ENCODE measurements at regions not wholly inside any gene's neighbourhood (a gene's known extent, or its start where the extent isn't known, plus 50 kb on each side); places are given as distances from the start of the nearest gene placed in this dataset.

DNA sequence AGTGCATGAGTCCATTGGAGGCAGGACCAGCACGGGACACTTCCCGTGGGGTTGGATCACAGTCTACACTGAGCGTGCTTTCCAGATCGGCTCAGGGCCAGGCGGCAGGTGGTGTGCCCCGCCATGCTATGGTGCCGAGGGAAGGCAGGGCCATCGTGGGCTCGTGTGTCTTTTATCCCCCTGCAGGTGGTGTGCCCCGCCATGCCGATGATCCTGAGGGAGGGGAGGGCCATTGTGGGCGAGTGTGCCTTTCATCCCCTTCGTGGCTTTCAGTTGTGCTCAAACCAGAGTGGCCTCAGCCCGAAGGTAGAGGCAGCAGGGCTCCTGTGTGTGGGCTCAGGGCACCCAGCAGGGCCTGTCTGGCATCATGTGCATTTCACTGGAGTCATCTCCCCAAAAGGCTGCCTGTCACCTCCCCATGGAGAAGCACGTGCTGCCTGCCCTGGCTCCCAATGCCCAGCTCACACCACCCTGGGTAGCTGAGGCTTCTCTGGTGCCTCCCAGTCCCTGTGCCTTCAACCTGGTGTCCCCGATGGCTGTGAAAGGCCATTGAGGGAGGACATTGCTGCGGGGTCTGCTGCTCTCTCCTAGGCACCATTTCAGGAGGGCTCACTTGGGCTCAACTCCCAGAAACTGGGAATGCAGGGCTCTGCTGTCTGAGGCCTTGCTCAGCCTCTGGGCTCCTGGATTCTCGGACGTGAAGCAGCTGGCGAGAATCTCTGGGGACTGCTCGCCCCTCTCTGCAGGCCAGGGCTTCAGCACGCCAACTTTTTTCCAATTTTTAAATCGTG is 207.6 kb downstream of the NPIPB11 start:
- TF ChIP-seq EZH2phosphoT487 (IDR thresholded peaks at IDR 0.05; ENCODE audit: borderline replicate concordance, low read depth, low read length), result no peak
- TF ChIP-seq, protein P1, sequence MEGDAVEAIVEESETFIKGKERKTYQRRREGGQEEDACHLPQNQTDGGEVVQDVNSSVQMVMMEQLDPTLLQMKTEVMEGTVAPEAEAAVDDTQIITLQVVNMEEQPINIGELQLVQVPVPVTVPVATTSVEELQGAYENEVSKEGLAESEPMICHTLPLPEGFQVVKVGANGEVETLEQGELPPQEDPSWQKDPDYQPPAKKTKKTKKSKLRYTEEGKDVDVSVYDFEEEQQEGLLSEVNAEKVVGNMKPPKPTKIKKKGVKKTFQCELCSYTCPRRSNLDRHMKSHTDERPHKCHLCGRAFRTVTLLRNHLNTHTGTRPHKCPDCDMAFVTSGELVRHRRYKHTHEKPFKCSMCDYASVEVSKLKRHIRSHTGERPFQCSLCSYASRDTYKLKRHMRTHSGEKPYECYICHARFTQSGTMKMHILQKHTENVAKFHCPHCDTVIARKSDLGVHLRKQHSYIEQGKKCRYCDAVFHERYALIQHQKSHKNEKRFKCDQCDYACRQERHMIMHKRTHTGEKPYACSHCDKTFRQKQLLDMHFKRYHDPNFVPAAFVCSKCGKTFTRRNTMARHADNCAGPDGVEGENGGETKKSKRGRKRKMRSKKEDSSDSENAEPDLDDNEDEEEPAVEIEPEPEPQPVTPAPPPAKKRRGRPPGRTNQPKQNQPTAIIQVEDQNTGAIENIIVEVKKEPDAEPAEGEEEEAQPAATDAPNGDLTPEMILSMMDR (conservative IDR thresholded peaks at IDR 0.05; ENCODE audit: low read length), result no peak
